NAMALWA (cell line): ENCODE measurements at regions not wholly inside any gene's neighbourhood (a gene's known extent, or its start where the extent isn't known, plus 50 kb on each side); places are given as distances from the start of the nearest gene placed in this dataset.
"Not testable (repeated sequence)": the region's sequence is repeated elsewhere in the genome, so short reads cannot be mapped to it uniquely, and the experiment has no call there.

Experiments used
- DNase-seq: peaks from one replicate; pipeline ENCODE4 v3.0.0-alpha.2; 2015; ENCODE audit warnings: low spot score

GRCh38 chr7:35853194-35853593, 52.3 kb downstream of the SEPTIN7 start:
- not testable (repeated sequence) for DNase-seq

GRCh38 chr7:35854311-35854710, 53.5 kb downstream of the SEPTIN7 start:
- no peak for DNase-seq

GRCh38 chr7:35856175-35856574, 55.3 kb downstream of the SEPTIN7 start:
- no peak for DNase-seq

GRCh38 chr7:35860664-35861063, 59.8 kb downstream of the SEPTIN7 start:
- DNase-seq: no peak

- no peak for DNase-seq
These were observed 64.4 kb downstream of the SEPTIN7 start for GRCh38 chr7:35865287-35865686.

GRCh38 chr7:35866186-35866585, 65.3 kb downstream of the SEPTIN7 start:
- no peak for DNase-seq

GRCh38 chr7:35869117-35869516, 68.3 kb downstream of the SEPTIN7 start:
- DNase-seq: peak; percentile 33

- no peak for DNase-seq
These were observed 69.0 kb downstream of the SEPTIN7 start for GRCh38 chr7:35869810-35870209.

GRCh38 chr7:35871856-35872255, 71.0 kb downstream of the SEPTIN7 start:
- DNase-seq: no peak

- no peak for DNase-seq
These were observed 74.0 kb downstream of the SEPTIN7 start for GRCh38 chr7:35874886-35875285.

- no peak for DNase-seq
These were observed 74.4 kb downstream of the SEPTIN7 start for GRCh38 chr7:35875292-35875691.

GRCh38 chr7:35878351-35878750, 77.5 kb downstream of the SEPTIN7 start:
- DNase-seq: no peak

GRCh38 chr7:35887430-35887829, 86.6 kb downstream of the SEPTIN7 start:
- DNase-seq: not testable (repeated sequence)

- DNase-seq: no peak
These were observed 88.1 kb downstream of the SEPTIN7 start for GRCh38 chr7:35889001-35889400.

- DNase-seq: no peak
These were observed 89.0 kb downstream of the SEPTIN7 start for GRCh38 chr7:35889870-35890269.

- no peak for DNase-seq
These were observed 90.4 kb downstream of the SEPTIN7 start for GRCh38 chr7:35891004-35891830.

GRCh38 chr7:35893649-35894048, 92.8 kb downstream of the SEPTIN7 start:
- DNase-seq: no peak

GRCh38 chr7:35894721-35895120, 93.9 kb downstream of the SEPTIN7 start:
- no peak for DNase-seq

GRCh38 chr7:35900651-35901050, 99.8 kb downstream of the SEPTIN7 start:
- DNase-seq: no peak

GRCh38 chr7:35905555-35905954, 104.7 kb downstream of the SEPTIN7 start:
- no peak for DNase-seq

GRCh38 chr7:35906191-35906908, 105.5 kb downstream of the SEPTIN7 start:
- peak; percentile 94 for DNase-seq

GRCh38 chr7:35908331-35909216, 107.7 kb downstream of the SEPTIN7 start:
- DNase-seq: no peak
